HUDEP-2 (cell line): ENCODE measurements at regions not wholly inside any gene's neighbourhood (a gene's known extent, or its start where the extent isn't known, plus 50 kb on each side); places are given as distances from the start of the nearest gene placed in this dataset.
A peak's percentile ranks its signal among the peaks of the same experiment; 100 is the strongest.

Source experiments
- DNase-seq, 76 experiments: peaks; one replicate each; lab custom pipeline; 2025; ENCODE audit not compliant: unreplicated experiment in 76 of 76; lab: John Stamatoyannopoulos, UW

DNA sequence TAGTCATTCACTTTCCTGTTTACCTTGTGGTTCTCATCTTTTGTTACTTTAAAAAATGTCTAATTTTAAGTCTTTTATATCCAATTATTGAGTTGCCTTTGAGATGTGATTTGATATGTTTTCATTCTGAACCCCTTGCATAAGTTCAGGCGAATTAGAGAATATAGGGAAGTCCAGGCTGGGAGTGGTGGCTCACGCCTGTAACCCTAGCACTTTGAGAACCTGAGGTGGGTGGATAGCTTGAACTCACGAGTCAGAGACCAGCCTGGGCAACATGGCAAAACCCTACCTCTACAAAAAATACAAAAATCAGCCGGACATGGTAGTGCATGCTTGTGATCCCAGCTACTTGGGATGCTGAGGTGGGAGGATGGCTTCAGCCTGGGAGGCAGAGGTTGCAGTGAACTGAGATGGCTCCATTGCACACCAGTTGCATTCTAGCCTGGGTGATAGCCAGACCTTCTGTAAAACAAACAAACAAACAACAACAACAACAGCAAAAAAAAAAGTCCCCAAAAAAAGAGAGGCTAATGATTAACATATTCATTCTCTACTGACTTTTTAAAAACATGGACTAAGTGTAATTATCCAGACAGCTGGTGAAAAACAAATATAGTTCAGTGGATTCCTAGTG is 451.1 kb upstream of the RGS6 start:
- no peak for DNase-seq

DNA sequence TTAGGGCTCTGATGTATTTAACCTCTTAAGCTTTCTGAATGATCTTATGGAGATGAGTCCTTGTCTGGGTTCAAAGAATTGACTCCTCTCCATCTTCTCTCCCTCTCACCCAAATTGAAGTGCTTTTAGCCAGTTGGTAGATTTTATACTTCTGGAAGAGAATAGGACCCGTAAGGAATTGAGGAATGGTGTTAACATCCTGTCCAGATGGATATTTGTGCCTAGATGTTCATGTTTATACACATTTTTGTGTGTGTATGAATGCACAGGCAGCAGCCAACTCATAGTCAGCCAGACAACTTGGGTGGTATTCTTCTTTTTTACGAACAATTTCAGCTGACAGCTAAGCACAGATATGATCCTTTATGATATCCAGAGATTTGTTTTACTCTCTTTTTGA is 449.6 kb upstream of the RGS6 start:
- DNase-seq = no peak

DNA sequence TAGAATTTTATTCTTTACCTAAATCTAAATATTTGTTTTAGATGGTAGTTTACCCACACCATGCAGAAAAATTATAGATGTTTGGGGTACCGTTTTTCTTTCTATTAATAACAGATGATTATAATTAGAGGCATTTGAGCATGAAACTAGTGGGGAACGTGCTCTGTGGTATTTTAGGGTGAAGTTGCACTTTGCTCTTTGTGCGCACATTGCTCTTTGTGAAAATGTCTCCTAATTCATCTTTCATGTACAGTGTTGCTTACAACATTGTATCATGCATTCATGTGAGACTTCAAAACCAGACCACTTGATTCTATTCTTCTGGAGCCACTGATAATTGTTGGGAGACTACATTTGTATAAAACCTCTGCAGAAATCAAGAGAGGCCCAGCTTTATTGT is 449.1 kb upstream of the RGS6 start:
- DNase-seq = no peak

DNA sequence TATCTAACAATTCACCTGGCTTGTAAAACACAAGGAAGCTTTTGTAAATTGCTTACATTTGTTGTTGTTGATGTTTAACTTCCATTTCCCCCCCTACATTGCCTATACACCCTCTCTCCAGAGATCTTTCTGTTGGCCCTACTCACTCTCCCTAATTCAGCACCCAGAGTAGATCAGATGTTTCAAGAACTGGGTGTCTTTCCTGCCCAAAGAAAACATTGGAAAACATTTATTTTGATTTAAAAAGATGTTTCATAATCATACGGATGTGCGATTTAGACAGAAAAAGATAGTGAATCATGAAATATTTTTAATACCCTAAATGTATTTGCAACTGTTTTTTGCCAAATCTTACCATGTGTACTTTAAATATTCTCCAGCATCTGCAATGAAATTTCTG is 446.4 kb upstream of the RGS6 start:
- no peak for DNase-seq

DNA sequence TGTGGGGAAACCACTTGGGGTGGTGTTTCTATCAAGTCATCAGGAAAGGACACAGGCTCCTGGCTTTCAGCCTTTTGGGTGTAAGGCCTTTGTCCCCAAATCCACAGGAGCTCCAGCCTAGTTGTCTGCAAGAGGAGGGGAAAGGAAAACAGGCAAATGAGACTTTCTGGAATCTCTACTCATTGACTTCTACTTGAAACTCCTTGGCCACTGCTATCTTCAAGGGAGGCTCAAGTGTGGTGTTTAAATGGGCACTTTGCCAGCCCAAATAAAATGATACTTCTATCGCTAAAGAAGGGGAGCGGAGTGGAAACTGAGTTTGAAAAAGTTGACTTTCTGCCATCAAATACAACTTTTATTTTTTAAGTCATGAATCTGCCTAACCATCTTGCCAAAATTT is 445.9 kb upstream of the RGS6 start:
- no peak for DNase-seq

DNA sequence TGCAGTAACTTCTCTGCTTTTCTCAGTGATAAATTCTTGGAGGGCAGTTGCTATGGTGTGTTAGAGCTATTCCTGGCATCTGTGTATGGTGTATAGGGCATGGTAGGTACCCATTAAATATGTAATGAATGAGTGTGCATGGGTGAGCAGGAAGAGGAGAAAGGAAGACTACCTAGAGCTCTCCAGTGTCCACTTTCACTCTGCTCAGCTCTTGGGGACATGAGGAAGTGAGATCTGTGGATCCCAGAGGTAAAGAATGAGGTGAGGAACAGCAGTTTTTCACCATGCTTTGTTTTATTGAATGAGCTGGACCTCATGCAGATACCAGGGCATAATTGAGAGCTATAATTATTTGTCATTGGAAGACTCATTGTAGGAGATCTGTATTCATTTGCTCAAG is 444.8 kb upstream of the RGS6 start:
- no peak for DNase-seq

DNA sequence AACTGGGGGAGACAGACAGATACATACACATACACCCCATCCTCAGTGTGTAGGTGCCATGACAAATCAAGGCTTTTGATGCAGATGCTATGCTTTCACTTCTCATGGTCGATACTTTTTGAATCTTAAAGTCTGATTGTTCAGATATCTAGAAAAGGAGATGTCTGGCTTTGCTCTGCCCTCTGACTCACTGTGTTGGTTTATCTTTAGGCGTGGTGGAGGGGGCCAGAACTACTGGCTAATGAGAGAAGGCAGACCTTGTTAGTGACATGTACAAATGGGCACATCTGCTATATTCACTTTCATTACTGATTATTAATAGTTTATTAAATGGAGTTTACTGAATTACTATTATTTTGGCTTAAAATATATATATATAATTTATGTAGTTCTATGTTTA is 444.3 kb upstream of the RGS6 start:
- DNase-seq = peak in 16 of 76 experiments; percentile 1 to 29 (median 14)

DNA sequence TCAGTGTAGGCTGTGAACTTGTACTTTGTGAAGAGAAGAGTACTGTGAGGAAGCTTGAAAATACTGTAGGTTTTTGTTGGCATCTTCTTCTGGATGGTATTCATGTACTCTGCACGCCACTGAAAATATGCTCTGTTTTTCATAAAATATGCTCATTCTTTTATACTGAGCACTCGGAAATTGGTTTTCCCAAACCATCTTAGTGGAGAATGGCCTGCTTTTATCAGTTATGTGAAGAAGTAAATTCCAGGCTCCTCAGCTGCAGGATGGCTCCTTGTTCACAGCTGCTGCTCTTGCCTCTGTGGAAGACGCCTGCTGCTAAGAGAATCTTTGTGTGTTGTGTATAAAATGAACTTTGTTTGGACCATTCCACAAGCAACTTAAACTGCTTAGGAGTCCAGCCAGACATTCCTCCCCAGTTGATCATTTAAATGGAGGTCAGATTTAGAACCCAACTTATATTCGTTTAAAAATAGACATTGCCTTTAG is 443.5 kb upstream of the RGS6 start:
- no peak for DNase-seq

DNA sequence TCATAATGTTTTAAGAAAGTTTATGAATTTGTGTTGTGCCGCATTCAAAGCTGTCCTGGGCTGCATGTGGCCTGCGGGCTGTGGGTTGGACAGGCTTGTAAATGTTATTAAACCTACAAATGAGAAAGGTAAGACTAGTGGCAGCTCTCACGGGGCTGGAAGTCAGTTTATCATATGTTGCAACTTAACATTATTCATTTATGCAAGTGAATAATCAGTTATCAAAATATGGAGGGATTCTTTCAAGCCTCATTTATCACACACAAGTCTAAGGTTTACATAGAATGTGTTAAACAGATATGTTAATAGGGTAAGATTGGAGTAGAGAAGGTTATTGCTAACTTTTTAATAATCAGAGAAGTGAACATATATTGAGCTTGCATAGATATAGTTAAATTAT is 442.5 kb upstream of the RGS6 start:
- no peak for DNase-seq

DNA sequence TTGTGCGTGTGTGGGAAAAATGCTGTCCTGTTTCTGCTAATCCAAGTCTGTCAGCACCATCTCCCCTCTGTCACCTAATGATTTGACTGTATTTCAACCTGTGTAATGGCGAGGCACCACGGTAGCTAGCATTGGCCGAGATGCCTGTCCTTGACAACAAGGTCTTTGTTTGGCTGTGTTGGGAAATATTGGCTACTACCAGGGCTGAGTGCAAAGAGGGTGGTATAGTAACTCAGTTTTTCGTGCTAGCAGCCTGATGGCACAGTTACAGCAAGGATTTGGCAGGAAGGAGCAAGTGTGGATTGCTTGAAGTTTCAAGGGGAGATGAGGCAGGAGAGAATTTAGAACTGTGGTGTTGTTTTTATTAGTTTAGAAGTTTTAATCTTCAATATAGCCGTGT is 440.3 kb upstream of the RGS6 start:
- DNase-seq = no peak

DNA sequence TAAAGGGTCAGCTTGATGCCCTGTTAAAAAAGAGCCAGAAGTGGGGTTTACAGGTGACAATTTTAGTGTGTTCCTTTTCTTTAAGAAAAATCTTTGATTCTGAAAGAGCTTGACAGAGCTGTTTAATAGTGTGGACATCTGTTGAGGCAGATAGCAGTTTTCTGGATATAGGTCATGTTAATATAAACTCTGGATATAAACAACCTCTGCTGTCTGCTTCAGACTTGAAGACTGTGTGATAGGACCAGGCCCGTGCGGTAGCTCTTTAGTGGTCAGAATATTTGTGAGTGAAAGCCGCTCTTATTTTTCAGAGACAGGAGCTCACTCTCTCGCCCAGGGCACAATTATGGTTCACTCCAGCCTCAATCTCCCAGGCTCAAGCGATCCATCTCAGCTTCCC is 439.9 kb upstream of the RGS6 start:
- DNase-seq = no peak

DNA sequence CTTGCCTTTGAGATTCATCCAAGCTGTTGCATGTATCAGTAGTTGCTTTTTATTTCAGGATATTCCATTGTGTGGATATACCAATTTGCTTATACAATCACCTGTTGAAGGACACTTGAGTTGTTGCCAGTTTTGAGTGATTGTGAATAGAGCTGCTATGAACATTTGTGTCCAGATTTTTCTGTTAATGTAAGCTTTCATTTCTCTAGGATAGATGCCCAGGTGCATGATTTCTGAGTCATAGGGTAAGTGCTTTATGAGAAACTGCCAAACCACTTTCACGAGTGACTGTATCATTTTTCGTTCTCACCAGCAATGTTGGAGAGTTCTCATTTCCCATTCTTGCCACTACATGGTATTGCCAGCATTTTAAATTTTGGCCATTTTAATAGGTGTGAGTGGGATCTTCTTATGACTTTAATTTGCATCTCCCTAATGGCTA is 434.6 kb upstream of the RGS6 start:
- DNase-seq = no peak

DNA sequence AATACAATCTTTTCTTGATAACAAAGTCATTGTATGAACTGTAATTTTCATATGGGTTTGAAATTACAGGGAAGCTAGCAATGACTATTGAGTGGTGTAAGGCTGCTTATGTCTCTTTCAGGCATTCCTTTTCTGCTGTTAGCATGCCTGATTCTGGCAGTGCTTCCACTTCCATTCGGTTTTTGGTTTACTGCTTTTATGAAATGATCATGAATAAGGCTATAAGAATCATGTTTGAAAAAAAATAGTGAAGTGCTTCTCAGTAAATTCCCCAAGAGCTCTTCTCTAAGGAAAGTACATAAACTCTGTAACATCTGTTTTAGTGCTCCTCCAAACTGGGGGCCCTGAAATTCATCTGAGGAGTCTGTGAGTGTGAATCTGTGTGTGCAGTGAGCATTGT is 434.0 kb upstream of the RGS6 start:
- DNase-seq = no peak

DNA sequence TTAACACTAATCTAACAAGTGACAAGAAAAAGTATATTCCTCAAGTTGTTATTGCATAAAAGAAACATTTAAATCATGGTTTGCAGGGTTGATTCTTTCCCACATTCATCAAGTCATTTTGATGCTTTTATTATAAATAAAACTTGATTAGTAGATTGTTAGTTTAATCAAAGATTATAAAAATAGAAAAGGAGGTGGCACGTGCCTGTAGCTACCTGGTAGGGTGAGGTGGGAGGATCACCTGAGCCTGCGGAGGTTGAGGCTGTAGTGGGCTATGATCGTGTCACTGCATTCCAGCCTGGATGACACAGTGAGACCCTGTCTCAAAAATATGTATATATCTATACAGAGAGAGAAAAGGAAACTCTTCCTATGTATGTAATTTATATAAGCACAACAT is 433.2 kb upstream of the RGS6 start:
- no peak for DNase-seq

DNA sequence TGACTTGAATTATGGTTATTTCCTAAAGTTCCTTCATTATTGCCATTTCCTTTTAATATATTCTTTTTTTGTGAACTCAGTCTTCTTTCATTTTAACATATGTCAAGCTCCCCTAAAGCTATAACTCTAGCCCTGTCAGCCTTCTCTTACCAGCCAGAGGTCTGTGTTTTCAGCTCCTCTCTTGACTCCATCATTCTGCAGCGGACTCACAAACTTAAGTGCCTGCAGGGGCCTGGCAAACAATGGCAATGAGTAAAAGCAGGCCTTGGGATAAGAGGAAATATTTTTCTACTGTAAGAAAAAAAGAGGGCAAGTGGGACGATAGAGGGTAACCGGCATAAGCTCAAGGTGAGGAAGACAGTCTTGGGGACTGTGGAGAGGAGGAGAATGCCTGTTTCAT is 424.5 kb upstream of the RGS6 start:
- no peak for DNase-seq

DNA sequence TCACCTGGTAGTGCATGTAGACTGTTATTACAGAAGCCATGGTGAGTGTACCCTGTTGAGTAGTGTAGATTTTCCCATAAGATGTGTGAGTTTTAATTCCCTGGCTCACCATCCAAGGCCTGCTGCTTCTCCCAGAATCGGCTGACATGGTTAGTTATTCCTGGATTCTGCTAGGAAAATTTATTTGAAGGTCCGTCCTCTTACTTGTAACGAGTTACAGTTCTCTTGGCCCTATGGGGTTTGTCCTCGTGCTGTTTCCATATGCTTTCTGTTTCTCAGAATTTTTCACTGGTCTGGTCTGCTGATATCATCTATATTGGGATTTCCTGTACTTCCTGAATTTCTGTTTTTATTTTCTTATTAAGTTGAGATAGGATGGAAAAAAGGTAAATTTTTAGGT is 423.3 kb upstream of the RGS6 start:
- no peak for DNase-seq

DNA sequence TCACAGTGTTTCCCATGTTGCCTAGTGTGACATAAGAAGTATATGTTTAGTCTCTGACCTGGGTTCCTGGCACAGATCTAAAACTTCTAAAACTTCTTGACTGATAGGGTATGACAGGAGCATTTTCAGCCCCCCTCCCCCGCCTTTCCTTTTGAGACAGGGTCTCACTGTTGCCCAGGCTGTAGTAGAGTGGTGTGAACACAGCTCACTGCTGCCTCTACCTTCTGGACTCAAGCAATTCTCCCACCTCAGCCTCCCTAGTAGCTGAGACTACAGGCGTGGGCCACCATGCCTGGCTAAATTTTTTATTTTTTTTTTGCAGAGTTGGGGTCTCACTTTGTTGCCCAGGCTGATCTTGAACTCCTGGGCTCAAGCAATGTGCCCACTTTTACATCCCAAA is 421.1 kb upstream of the RGS6 start:
- DNase-seq = no peak

DNA sequence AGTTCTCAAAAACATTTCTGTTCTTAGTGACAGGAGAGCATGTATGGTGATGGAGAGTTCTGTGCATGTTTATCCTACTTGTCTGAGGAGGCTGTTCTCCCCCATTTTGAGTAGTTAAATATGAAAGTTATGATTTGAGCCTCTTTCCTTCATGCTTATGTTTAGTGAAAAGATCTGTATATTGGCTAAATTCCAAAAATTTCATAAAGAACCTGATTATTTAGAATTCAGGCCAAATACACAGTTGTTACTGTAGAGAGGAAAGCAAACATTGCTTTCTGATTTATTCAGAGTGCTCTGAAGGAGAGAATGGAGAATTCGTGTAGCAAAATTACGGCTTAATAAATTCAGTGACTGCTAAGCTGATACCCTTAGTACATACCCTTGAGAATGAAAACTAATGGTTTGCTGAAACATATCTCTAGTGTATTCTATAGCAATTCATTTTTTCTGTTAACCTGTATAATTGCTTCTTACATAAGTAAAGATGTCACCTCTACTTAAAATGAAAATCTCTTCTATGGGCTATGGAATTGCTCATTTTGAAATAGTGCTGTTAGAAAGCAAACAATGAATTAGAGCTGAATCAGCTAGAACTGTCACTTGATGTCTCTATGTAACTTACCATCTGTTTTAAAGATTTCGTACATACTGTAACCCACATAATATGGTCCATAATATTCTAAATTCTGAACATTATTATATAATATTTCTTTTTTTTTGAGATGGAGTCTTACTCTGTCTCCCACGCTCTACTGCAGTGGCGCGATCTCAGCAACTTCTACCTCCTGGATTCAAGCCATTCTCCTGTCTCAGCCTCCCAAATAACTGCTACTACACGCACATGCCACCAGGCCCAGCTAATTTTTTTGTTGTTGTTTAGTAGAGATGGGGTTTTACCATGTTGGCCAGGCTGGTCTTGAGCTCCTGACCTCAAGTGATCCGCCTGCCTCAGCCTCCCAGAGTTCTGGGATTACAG is 417.0 kb upstream of the RGS6 start:
- no peak for DNase-seq

DNA sequence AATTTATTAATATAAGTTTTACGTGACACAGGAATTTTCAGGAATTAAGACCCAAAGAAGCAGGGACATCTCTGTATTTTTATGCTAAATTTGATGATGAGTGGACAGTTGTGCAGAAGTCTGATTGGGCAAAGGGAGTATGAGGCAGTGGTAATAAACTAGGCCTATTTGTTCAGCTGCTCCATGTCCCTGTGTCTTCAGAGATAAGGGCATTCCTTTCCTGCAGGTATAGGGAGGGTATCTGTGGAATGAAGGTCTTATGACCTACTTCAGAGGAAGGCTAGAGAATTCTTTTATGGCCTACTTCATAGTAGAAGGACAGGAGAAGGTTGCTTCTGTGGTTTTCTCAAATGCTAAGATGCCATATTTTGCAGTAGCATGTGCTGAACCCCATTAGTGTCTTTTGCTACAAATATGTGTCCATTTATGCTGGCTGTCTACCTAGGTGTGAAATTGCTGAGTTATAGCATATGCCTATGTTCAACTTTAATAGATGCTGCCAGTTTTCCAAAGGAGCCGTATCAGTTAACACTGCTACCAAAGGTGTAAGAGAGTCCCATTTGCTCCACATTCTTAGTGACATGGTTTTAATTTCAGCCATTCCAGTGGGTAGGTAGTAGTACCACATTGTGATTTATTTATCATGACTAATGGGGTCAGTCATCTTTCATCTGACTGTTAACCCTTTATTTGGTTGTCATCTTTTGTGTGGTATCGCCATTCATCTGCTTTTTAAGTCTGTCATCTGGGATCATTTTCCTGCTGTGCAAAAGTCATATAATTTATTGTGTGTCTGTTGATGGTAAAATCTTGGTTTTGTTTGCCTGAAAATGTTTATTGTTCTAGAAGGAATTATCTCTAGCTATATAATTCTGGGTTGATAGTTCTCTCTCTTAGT is 410.7 kb upstream of the RGS6 start:
- DNase-seq = no peak

DNA sequence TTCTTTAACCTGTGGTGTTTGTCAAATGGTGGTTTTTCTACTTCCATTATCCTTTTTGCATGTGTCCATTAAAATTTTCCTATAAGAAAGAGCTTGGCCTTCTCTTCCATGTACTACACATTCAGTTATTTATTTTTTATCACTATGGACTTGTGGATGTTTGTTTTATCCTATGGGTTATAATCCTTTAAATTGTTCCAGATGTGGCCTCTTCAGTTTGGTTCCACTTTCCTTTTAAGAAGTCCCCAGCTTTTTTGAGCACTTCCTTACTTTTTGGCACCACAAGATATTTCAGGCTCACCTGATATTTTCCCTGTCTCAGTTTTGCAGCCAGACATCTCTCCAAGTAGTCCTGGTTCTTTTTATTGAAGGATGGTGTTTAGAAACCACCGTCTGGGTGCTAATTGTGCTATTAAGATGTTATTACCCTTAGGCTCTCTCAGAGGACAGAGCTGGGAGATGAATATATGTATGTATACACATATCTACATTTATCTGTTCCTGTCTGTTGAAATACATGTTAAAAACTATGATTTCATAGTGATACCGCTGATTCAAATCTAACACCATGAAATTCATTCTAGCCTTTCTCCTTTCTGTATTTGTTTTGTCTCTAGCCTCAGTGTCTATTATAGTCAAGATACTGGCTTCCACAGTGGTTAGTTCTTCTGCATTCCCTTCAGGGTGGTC is 408.5 kb upstream of the RGS6 start:
- DNase-seq = no peak
